ENCODE measurements at regions not wholly inside any gene's neighbourhood (a gene's known extent, or its start where the extent isn't known, plus 50 kb on each side); places are given as distances from the start of the nearest gene placed in this dataset.
"Not testable (repeated sequence)": the region's sequence is repeated elsewhere in the genome, so short reads cannot be mapped to it uniquely, and the experiment has no call there.

GRCh38 chrX:63135859-63136258 lies 215.3 kb downstream of the SPIN4 start:
- not testable (repeated sequence) for TF ChIP-seq CTCF (conservative IDR thresholded peaks at IDR 0.05; ENCODE audit: low read depth, low read length); EZH2 (IDR thresholded peaks at IDR 0.05; ENCODE audit: borderline replicate concordance, low read depth, low read length, poor library complexity, severe bottlenecking)
